Peyer's patch (tissue), 4 donors: ENCODE measurements at regions not wholly inside any gene's neighbourhood (a gene's known extent, or its start where the extent isn't known, plus 50 kb on each side); places are given as distances from the start of the nearest gene placed in this dataset.

ENCODE experiments used
- CTCF ChIP-seq, 6 experiments: fragments of 450-650 bp in 4 of 6; fragments of 200-600 bp in 2 of 6; sonication (generic) in 1 of 6; IDR thresholded peaks; one replicate each; pipeline ENCODE4 v1.5.1; 2017 to 2019; ENCODE audit warnings: antibody characterized with exemption in 6 of 6, mild to moderate bottlenecking in 3 of 6, moderate library complexity in 1 of 6
- POLR2A ChIP-seq, 2 donors: fragments of 450-650 bp; IDR thresholded peaks; one replicate each; pipeline ENCODE4 v1.5.1; 2017; ENCODE audit warnings: antibody characterized with exemption in 2 of 2, mild to moderate bottlenecking in 2 of 2, moderate library complexity in 2 of 2

GRCh38 chr15:96130734-96131133 is 199.8 kb upstream of the NR2F2 start:
- TF ChIP-seq CTCF (IDR thresholded peaks at IDR 0.05): no peak
- TF ChIP-seq POLR2A (IDR thresholded peaks at IDR 0.05): no peak
